Endothelial cell of umbilical vein (primary cell): ENCODE measurements at regions not wholly inside any gene's neighbourhood (a gene's known extent, or its start where the extent isn't known, plus 50 kb on each side); places are given as distances from the start of the nearest gene placed in this dataset.

Source experiments
- CTCF ChIP-seq, 2 donors: IDR thresholded peaks; 1 replicate in 1 of 2; 2 replicates in 1 of 2; pipeline ENCODE4 v1.5.1; 2011; ENCODE audit warnings: low read length in 2 of 2, mild to moderate bottlenecking in 2 of 2, moderate library complexity in 2 of 2, control low read depth in 1 of 2, inconsistent platforms in 1 of 2, low read depth in 1 of 2; ENCODE audit not compliant: insufficient read depth in 1 of 2; ENCODE audit errors: extremely low read depth in 1 of 2
- EZH2 ChIP-seq: IDR thresholded peaks from 2 replicates; pipeline ENCODE4 v1.6.1; 2012; ENCODE audit warnings: borderline replicate concordance, low read depth, mild to moderate bottlenecking, moderate library complexity, low read length, inconsistent platforms; ENCODE audit not compliant: severe bottlenecking
- FOS ChIP-seq: IDR thresholded peaks from 2 replicates; pipeline ENCODE4 v1.6.1; 2011; ENCODE audit warnings: mild to moderate bottlenecking, low read length, moderate library complexity, borderline replicate concordance; ENCODE audit not compliant: insufficient read depth
- GATA2 ChIP-seq: IDR thresholded peaks from 2 replicates; pipeline ENCODE4 v1.7.0; 2011; ENCODE audit warnings: low read depth, mild to moderate bottlenecking, moderate library complexity, mixed read lengths, low read length; ENCODE audit not compliant: insufficient read length, insufficient read depth
- JUN ChIP-seq: IDR thresholded peaks from 2 replicates; pipeline ENCODE4 v1.6.1; 2011; ENCODE audit warnings: borderline replicate concordance, low read depth; ENCODE audit not compliant: insufficient read length, insufficient read depth
- POLR2A ChIP-seq: IDR thresholded peaks from 2 replicates; pipeline ENCODE4 v1.6.1; 2012; ENCODE audit warnings: low read depth, mild to moderate bottlenecking, control low read depth, low read length

DNA sequence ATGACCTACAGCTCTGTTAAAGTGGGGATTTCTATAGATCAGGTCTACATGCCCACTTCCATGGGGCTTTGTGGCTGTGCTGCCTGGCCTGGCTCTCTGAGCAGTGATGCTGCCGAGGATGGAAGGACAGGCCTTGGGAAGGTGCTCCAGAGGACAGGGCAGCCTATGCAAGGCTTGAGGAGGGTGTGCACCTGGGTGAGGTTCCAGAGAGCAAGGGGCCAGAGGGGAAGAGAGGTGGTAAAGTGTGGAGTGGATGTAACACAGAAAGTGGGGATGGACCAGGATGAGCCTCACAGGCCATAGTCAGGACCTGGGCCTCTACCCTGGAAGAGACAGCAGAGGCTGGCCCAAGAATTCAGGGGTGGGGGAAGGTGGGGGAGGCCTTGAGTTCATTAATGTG, 826.4 kb downstream of the DCDC2C start:
- TF ChIP-seq CTCF (IDR thresholded peaks at IDR 0.05; ENCODE audit: extremely low read depth in 1 of 2, insufficient read depth in 1 of 2, low read depth in 1 of 2, low read length in 2 of 2), result no peak
- no peak for TF ChIP-seq EZH2
- TF ChIP-seq GATA2, result no peak
- TF ChIP-seq JUN, result no peak
- TF ChIP-seq FOS, result no peak
- TF ChIP-seq POLR2A, result no peak
